ENCODE measurements at regions not wholly inside any gene's neighbourhood (a gene's known extent, or its start where the extent isn't known, plus 50 kb on each side); places are given as distances from the start of the nearest gene placed in this dataset.

DNA sequence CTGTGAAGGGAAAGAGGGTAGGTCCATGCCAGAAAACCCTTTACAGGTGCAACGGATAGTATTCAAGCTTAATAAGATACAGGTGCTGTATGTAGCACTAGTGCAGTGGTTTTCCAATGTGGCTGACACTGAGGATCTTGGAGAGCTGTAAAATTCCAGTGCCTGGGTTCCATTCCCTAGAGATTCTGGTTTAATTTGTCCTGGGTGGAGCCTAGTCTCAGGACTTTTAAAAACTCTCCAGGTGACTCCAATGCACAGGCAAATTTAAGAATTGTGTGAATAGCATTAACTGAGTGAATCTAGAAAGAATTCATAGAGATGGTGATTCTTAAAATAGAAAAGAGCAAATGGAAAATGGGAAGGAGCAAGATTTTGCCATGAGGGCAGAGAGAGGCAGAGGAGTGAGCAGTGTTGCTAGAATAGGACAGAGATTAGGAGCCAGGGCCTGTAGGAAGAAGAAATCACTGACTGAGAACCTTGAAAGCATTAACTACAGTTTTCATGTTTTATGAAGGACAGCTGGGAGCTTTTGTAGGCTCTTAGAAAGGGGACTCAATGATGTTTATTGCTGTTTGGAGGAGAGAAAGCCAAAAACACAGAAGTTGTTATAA, 261.8 kb downstream of the DLEU7 start:
- Mint-ChIP-seq H3K4me3 (no peak overlapping the region), H3K9me3 (no peaks in the 10 kb centered on the region), H3K4me1 (no peaks in the 10 kb centered on the region), H3K27me3 (ENCODE audit: low read depth in 2 of 2) (no peaks in the 10 kb centered on the region), H3K27ac (no peak overlapping the region), H3K36me3 (no peaks in the 10 kb centered on the region)
- no peak for ATAC-seq
- no peaks in the 10 kb centered on the region for H3K4me1 ChIP-seq (ENCODE audit: control insufficient read depth, insufficient read depth, low read length)
- no peaks in the 10 kb centered on the region for H3K9me3 ChIP-seq (ENCODE audit: control insufficient read depth, insufficient read depth, low read length)
- DNase-seq = no peak
- H3K27me3 ChIP-seq (ENCODE audit: control insufficient read depth, insufficient read depth, low read length) = no peaks in the 10 kb centered on the region
- H3K27ac ChIP-seq (ENCODE audit: low read length) = no peak overlapping the region
- 74% methylated on average over 1 of the region's 1 CpG for WGBS (ENCODE audit: insufficient coverage)
- TF ChIP-seq, protein P1, sequence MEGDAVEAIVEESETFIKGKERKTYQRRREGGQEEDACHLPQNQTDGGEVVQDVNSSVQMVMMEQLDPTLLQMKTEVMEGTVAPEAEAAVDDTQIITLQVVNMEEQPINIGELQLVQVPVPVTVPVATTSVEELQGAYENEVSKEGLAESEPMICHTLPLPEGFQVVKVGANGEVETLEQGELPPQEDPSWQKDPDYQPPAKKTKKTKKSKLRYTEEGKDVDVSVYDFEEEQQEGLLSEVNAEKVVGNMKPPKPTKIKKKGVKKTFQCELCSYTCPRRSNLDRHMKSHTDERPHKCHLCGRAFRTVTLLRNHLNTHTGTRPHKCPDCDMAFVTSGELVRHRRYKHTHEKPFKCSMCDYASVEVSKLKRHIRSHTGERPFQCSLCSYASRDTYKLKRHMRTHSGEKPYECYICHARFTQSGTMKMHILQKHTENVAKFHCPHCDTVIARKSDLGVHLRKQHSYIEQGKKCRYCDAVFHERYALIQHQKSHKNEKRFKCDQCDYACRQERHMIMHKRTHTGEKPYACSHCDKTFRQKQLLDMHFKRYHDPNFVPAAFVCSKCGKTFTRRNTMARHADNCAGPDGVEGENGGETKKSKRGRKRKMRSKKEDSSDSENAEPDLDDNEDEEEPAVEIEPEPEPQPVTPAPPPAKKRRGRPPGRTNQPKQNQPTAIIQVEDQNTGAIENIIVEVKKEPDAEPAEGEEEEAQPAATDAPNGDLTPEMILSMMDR (IDR thresholded peaks at IDR 0.05) = no peak
- intact Hi-C loops (cut with micrococcal nuclease) = no loop called here
- no peak overlapping the region for H3K4me3 ChIP-seq (ENCODE audit: low read length)
- no peaks in the 10 kb centered on the region for H3K36me3 ChIP-seq (ENCODE audit: control insufficient read depth, insufficient read depth, low read length)

DNA sequence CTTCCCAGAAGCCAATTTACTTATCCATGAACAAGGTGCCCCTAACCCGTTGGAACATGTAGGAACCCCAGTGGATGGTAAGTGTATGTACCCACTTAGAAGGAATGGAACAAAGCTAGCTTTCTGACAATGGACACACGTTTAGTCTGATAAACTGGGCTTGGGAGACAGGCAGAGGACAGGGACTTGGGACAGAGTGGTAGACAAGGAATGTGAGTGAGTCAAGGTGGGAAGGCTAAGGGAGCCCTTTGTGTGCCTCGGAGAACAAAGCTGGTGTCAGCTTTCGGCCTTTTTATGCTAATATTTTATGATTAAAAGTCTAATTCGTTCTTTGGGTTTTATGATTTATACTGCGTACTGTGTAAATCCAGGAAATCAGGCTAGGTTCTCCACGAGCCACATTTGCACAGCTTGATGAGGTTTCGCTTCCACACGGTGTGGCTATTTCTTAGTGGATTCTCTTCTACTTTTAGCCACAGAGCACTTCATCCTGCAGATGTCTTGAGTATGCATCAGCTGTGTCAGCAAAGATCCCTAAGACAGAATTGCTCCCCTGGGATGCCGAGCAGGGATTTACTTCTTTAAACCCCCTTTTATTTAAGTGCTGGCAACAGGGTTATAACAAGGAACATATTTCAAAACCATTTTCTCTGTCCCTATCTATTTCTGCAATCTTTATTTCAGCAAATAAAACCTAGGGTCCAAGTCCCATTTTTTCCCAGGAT, 258.5 kb downstream of the DLEU7 start:
- no peaks in the 10 kb centered on the region for H3K9me3 ChIP-seq (ENCODE audit: control insufficient read depth, insufficient read depth, low read length)
- no peaks in the 10 kb centered on the region for H3K36me3 ChIP-seq (ENCODE audit: control insufficient read depth, insufficient read depth, low read length)
- H3K4me3 ChIP-seq (ENCODE audit: low read length) = no peak overlapping the region
- intact Hi-C loops (cut with micrococcal nuclease) = no loop called here
- Mint-ChIP-seq H3K36me3 (no peaks in the 10 kb centered on the region), H3K27me3 (ENCODE audit: low read depth in 2 of 2) (no peaks in the 10 kb centered on the region), H3K4me1 (no peaks in the 10 kb centered on the region), H3K9me3 (no peaks in the 10 kb centered on the region), H3K27ac (no peak overlapping the region), H3K4me3 (no peak overlapping the region)
- DNase-seq = no peak
- WGBS (ENCODE audit: insufficient coverage) = 77% methylated on average over 10 of the region's 10 CpGs
- TF ChIP-seq, protein P1 (IDR thresholded peaks at IDR 0.05) = no peak
- peaks cover 4% of the 10 kb centered on the region for H3K4me1 ChIP-seq (ENCODE audit: control insufficient read depth, insufficient read depth, low read length)
- no peak overlapping the region for H3K27ac ChIP-seq (ENCODE audit: low read length)
- no peak for ATAC-seq
- no peaks in the 10 kb centered on the region for H3K27me3 ChIP-seq (ENCODE audit: control insufficient read depth, insufficient read depth, low read length)

DNA sequence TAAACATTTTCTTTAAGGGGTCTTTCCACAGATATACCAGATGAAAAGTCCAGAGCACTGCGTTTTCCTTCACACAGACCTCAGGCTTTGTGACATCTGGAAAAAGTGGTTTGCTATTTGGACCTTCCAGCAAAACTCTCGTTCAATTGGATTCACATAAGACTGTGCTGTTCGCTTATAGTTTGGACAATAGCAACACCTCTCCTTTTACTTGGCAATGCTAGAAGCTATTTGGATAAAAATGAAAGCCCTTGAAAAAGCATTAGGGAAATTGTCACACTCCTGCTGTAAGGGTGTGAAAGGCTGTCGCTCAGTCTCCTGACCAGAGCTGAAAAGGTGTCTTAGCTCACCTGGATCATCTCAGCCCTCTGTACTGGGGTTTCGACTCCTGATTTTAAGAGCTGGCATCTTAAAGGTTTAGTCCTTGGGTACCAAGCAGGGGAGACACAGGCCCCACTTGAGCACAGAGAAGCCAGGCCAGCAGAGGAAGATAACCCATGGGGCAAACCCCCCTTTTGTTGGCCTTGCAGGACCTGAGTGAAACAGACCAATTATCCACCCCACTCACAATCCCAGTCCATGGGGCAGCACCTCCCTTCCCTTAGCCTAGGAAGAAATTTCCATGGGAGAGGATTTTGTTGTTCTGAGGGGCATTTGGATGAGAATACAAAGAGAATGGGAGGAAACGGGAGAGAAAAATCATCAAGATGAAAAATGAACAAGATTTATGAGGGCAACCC, 257.6 kb downstream of the DLEU7 start:
- ATAC-seq = no peak
- Histone ChIP-seq H3K9me3 (ENCODE audit: control insufficient read depth, insufficient read depth, low read length) (no peaks in the 10 kb centered on the region), H3K4me1 (ENCODE audit: control insufficient read depth, insufficient read depth, low read length) (peaks cover 4% of the 10 kb centered on the region), H3K36me3 (ENCODE audit: control insufficient read depth, insufficient read depth, low read length) (no peaks in the 10 kb centered on the region), H3K27ac (ENCODE audit: low read length) (no peak overlapping the region), H3K27me3 (ENCODE audit: control insufficient read depth, insufficient read depth, low read length) (no peaks in the 10 kb centered on the region), H3K4me3 (ENCODE audit: low read length) (no peak overlapping the region)
- H3K4me3 Mint-ChIP-seq = no peak overlapping the region
- H3K27ac Mint-ChIP-seq = no peak overlapping the region
- intact Hi-C loops (cut with micrococcal nuclease) = no loop called here
- WGBS (ENCODE audit: insufficient coverage) = 84% methylated on average over 6 of the region's 6 CpGs
- DNase-seq = no peak
- H3K4me1 Mint-ChIP-seq = no peaks in the 10 kb centered on the region
- TF ChIP-seq, protein P1 (IDR thresholded peaks at IDR 0.05) = no peak
- H3K36me3 Mint-ChIP-seq = no peaks in the 10 kb centered on the region
- no peaks in the 10 kb centered on the region for H3K27me3 Mint-ChIP-seq (ENCODE audit: low read depth in 2 of 2)
- no peaks in the 10 kb centered on the region for H3K9me3 Mint-ChIP-seq
